Ramos (cell line): ENCODE measurements at regions not wholly inside any gene's neighbourhood (a gene's known extent, or its start where the extent isn't known, plus 50 kb on each side); places are given as distances from the start of the nearest gene placed in this dataset.
"Not testable (repeated sequence)": the region's sequence is repeated elsewhere in the genome, so short reads cannot be mapped to it uniquely, and the experiment has no call there.

ENCODE experiments used
- in situ Hi-C: fragments of 300-500 bp; cut with MboI; formaldehyde crosslinking; loops from one replicate; pipeline ENCODE4 v1.14.3; 2022; ENCODE audit warnings: low sequenced_read_pairs; ENCODE audit not compliant: unreplicated experiment

GRCh38 chr10:28085760-28086159 lies 86.9 kb upstream of the ODAD2 start:
- in situ Hi-C loops: not testable (repeated sequence)

- in situ Hi-C loops: no loop called here
These were observed 84.0 kb upstream of the ODAD2 start for GRCh38 chr10:28082885-28083284.

DNA sequence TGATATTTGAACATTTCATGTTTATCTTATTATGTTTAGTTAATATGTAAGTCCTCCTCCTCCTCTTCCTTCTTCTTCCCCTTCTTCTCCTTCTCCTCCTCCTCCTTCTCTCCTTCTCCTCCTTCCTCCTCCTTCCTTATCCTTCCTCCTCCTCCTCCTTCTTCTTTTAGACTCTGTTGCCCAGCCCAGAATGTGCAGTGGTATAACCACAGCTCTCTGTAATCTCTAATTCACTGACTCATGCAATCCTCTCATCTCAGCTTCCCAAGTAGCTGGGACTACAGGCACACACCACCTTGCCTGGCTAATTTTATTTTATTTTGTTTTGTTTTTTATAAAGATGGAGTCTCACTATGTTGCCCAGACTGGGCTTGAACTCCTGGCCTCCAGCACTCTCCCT lies 83.4 kb upstream of the ODAD2 start:
- in situ Hi-C loops: no loop called here

GRCh38 chr10:28077889-28078288 lies 79.0 kb upstream of the ODAD2 start:
- in situ Hi-C loops: no loop called here

- in situ Hi-C loops: no loop called here
These were observed 76.5 kb upstream of the ODAD2 start for GRCh38 chr10:28075424-28075823.

DNA sequence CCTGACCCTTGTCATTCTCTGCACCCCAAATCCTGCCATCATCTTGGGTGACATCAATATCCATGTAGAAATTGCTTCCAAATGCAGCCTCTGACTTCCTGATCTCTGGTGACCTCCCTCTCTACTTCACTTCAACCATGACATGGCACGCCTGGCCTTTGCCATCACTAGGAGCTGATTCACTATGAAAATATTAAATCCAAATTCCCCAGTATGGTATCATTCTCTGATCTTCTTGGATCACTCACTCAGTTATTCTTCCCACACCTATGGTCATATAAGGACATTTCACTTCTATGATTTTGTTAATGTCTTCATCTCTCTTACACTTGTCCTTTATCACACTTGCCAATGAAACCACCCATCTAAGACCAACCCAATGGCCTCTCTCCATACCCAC lies 73.7 kb upstream of the ODAD2 start:
- in situ Hi-C loops: no loop called here

- in situ Hi-C loops: no loop called here
These were observed 61.2 kb upstream of the ODAD2 start for GRCh38 chr10:28060031-28060607.

DNA sequence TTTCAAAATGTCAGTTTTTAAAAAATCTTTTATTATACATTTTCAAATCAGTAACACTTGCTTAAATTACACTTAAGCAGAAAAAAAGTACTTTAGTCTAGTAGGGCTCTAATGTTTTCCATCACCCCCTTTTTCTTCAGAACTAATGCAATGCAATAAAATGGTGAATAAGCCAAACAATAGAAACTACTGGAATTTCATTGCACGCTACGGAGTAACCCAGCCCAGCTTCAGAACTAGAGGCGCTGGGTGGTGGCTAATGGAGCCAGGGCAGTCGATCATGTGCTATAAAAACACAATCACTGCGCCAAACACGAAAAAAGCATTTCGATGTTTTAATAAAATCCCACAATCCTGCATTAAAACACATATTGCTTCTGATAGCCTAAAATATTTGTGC lies 59.9 kb upstream of the ODAD2 start:
- in situ Hi-C loops: no loop called here

- in situ Hi-C loops: no loop called here
These were observed 55.5 kb upstream of the ODAD2 start for GRCh38 chr10:28054228-28054860.

GRCh38 chr10:28049286-28049685 lies 50.4 kb upstream of the ODAD2 start:
- in situ Hi-C loops: no loop called here
